GM12872 (cell line): ENCODE measurements at regions not wholly inside any gene's neighbourhood (a gene's known extent, or its start where the extent isn't known, plus 50 kb on each side); places are given as distances from the start of the nearest gene placed in this dataset.

Source experiments
- TF ChIP-seq, protein P1 (sequence below): IDR thresholded peaks from 3 replicates; pipeline ENCODE4 v1.5.1; 2011; ENCODE audit warnings: low read depth, mild to moderate bottlenecking, low read length, moderate library complexity; ENCODE audit not compliant: insufficient read depth

DNA sequence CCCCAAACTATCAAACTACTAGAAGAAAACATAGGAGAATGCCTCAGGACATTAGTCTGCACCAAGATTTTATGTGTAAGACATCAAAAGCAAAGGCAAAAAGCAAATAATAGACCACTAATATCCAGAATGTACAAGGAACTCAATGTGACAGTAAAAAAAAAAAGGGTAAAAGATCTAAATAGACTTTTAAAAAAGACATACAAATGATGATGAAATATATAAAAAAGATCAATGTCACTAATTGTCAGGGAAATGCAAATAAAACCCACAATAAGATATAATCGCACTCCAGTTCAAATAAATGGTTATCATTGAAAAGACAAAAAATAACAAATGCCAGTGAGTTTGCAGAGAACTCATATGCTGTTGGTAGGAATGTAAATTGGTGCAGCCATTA is 118.3 kb upstream of the DUSP22 start:
- TF ChIP-seq, protein P1, sequence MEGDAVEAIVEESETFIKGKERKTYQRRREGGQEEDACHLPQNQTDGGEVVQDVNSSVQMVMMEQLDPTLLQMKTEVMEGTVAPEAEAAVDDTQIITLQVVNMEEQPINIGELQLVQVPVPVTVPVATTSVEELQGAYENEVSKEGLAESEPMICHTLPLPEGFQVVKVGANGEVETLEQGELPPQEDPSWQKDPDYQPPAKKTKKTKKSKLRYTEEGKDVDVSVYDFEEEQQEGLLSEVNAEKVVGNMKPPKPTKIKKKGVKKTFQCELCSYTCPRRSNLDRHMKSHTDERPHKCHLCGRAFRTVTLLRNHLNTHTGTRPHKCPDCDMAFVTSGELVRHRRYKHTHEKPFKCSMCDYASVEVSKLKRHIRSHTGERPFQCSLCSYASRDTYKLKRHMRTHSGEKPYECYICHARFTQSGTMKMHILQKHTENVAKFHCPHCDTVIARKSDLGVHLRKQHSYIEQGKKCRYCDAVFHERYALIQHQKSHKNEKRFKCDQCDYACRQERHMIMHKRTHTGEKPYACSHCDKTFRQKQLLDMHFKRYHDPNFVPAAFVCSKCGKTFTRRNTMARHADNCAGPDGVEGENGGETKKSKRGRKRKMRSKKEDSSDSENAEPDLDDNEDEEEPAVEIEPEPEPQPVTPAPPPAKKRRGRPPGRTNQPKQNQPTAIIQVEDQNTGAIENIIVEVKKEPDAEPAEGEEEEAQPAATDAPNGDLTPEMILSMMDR, result no peak

DNA sequence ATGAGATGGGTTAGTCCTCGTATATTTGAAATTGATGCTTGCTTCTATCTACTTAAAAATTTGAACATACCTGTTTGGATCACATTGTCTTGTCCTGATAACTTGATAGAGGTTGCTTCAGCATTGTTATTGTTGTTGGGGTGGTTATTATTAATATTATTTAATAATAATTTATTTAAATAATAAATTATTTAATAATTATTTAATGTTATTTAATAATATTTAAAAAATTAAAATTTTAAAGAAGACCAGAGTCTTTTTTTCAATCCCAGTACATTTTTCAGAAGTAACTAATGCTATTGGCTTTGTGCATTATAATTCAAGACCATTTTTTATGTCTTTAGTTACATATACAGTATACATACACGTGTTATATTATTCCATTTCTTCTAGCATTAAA is 116.6 kb upstream of the DUSP22 start:
- TF ChIP-seq, protein P1, result no peak

DNA sequence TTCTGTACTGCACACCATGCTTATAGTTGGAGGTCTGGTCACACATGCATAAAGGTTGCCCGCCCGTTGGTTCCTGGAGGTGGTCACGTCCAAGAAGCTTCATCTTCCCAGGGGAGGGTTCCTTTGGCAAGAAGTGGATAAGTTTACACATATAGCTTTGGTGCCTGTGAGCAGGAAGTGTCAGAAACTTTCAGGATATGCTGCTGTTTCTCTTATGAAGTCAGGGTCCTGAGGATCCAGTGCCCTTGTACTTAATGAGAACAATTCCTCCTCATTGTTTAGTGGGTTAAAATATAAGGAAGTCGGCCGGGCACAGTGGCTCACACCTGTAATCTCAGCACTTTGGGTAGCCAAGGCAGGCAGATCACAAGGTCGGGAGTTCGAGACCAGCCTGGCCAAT is 115.5 kb upstream of the DUSP22 start:
- TF ChIP-seq, protein P1, result no peak

GRCh38 chr6:178119-178518 is 114.2 kb upstream of the DUSP22 start:
- TF ChIP-seq, protein P1, result no peak

DNA sequence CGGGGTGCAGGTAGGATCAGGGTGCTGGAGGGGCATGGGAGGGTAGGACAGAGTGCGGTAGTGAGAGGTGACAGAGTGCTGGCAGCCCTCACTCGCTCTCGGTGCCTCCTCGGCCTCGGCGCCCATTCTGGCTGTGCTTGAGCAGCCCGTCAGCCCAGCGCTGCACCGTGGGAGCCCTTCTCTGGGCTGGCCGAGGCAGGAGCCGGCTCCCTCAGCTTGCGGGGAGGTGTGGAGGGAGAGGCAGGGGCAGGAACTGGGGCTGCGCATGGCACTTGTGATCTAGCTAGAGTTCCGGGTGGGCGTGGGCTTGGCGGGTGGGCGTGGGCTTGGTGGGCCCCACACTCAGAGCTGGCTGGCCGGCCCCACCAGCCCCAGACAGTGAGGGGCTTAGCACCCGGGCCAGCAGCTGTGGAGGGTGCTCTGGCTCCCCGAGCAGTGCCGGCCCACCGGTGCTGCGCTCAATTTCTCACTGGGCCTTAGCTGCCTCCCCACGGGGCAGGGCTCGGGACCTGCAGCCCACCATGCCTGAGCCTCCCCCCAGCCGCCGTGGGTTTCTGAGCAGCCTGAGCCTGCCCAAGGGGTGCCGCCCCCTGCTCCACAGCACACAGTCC is 112.8 kb upstream of the DUSP22 start:
- TF ChIP-seq, protein P1, result no peak

GRCh38 chr6:181049-181654 is 111.1 kb upstream of the DUSP22 start:
- TF ChIP-seq, protein P1, result no peak

- TF ChIP-seq, protein P1, result no peak
Measured at GRCh38 chr6:183668-184067, 108.6 kb upstream of the DUSP22 start.
